SK-N-MC (cell line): ENCODE measurements at regions not wholly inside any gene's neighbourhood (a gene's known extent, or its start where the extent isn't known, plus 50 kb on each side); places are given as distances from the start of the nearest gene placed in this dataset.

ENCODE experiments used
- DNase-seq: peaks from one replicate; pipeline ENCODE4 v3.0.0-alpha.2; 2011; ENCODE audit warnings: low read depth, low spot score
- H3K27ac ChIP-seq: fragments of 200-600 bp; sonication (generic); 2 replicates; pipeline ENCODE4 v1.5.1; 2016; ENCODE audit warnings: mixed run types
- H3K36me3 ChIP-seq: fragments of 200-600 bp; sonication (generic); 2 replicates; pipeline ENCODE4 v1.6.1; 2017; ENCODE audit warnings: antibody characterized with exemption, low read length, mixed read lengths; ENCODE audit not compliant: insufficient read depth
- H3K4me3 ChIP-seq: fragments of 200-600 bp; sonication (generic); 2 replicates; pipeline ENCODE4 v1.5.1; 2016
- H3K9ac ChIP-seq: fragments of 200-600 bp; sonication (generic); 2 replicates; pipeline ENCODE4 v1.8.0; 2017; ENCODE audit warnings: mixed run types, mixed read lengths; ENCODE audit not compliant: insufficient read length
- H3K9me3 ChIP-seq: fragments of 200-600 bp; sonication (generic); 2 replicates; pipeline ENCODE4 v1.6.1; 2017; ENCODE audit warnings: low read depth, mild to moderate bottlenecking, antibody characterized with exemption, low read length, moderate library complexity, mixed read lengths
- EZH2 ChIP-seq: fragments of 200-600 bp; sonication (generic); IDR thresholded peaks from one replicate; pipeline ENCODE4 v1.6.1; 2017; ENCODE audit warnings: antibody characterized with exemption
- FOXP2 ChIP-seq: optimal IDR thresholded peaks from 2 replicates; pipeline ENCODE3; 2011; ENCODE audit warnings: mild to moderate bottlenecking, moderate library complexity; ENCODE audit not compliant: insufficient read depth; ENCODE audit errors: extremely low read length, control extremely low read depth
- POLR2AphosphoS5 ChIP-seq: IDR thresholded peaks from 2 replicates; pipeline ENCODE4 v1.6.1; 2012; ENCODE audit warnings: mild to moderate bottlenecking, low read depth, low read length, borderline replicate concordance

DNA sequence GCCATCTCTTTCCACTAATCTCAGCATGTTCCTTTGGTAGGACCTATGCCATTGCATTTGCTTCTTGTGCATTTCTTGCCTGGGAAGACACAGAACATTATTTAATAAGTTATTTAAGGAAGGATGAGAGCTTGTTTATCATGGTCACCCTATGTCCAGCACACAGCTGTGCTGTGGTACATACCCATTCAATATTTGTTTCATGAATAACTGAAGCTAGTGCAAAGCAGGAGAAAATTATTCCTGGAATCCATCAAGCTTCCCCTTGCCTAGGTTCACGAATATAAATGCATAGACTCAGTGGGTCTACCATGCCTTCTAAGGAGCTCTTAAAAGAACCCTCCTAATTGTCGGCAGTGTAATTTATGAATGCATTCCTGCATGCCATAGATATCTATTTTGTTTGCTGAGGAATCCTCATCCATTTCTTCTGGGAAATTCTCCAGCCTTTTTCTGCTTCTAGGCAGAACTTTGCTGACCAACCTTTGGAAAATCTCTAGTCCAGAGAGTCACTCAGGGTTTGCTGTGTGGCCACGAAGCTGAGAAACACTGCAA, 599.8 kb upstream of the TMEM132C start:
- H3K4me3 ChIP-seq, result no peak overlapping the region
- DNase-seq, result no peak
- no peaks in the 10 kb centered on the region for H3K36me3 ChIP-seq
- H3K9me3 ChIP-seq, result no peaks in the 10 kb centered on the region
- no peak overlapping the region for H3K27ac ChIP-seq
- H3K9ac ChIP-seq, result no peak overlapping the region
- no peak for TF ChIP-seq EZH2
- no peak for TF ChIP-seq POLR2AphosphoS5
- TF ChIP-seq FOXP2, result no peak

DNA sequence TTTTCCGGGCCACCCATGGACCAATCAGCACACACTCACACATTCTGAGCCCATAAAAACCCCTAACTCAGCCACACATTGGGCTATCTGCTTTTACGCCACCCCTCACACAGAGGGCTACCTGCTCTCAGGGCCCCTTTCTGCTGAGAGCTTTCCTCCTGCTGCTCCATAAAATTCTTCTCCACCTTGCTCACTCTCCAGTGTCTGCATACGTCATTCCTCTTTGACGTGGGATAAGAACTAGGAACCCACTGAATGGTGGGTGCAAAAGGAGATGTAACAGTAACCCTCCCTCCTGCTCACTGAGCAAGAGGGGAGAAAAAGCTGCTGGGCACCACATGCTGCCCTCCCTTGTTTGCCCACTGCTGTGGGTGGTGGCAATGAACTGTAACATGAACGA, 596.7 kb upstream of the TMEM132C start:
- Histone ChIP-seq H3K9ac (no peak overlapping the region), H3K9me3 (no peaks in the 10 kb centered on the region), H3K27ac (no peak overlapping the region), H3K4me3 (no peak overlapping the region), H3K36me3 (no peaks in the 10 kb centered on the region)
- DNase-seq, result no peak
- TF ChIP-seq POLR2AphosphoS5 (no peak), FOXP2 (no peak), EZH2 (no peak)

DNA sequence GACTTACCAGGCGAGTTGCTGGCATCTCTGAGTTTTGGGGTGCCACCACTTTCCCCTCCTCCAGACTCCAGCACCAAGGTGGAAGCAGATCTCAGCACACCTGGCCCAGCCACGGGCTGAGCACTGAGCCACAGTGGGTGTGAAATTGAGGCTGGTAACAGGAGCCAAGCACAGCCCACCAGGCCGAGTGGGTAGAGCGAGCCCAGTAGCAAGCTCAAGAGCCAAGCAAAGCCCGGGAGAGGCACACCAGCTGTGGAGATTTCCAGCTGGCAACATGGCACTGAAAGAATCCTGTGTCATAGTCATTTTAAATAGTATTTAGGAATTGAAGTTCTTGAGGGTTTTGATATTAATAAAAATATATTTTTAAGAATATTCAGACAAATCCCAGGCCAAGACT, 596.2 kb upstream of the TMEM132C start:
- Histone ChIP-seq H3K27ac (no peak overlapping the region), H3K36me3 (no peaks in the 10 kb centered on the region), H3K9me3 (no peaks in the 10 kb centered on the region), H3K4me3 (no peak overlapping the region), H3K9ac (no peak overlapping the region)
- TF ChIP-seq POLR2AphosphoS5 (no peak), EZH2 (no peak), FOXP2 (no peak)
- no peak for DNase-seq

DNA sequence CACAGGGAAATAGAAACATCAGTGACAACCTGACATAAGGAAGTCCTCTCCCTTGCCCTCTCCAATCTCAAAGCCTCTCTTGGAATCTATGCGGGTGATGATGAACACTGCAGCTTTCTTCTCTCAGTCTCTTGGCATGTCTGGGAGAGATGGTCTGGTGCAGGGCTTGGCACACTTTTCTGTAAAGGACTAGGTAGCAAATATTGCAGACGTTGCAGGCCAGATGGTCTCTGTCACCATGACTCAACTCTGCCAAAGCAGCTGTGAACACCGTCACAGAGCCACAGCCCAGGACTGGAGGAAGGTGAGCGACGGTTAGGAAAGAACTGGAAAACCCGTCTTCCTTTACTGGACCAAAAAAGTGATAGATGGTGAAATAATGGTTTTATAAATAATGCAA, 591.0 kb upstream of the TMEM132C start:
- TF ChIP-seq EZH2 (no peak), FOXP2 (no peak), POLR2AphosphoS5 (no peak)
- no peak for DNase-seq
- H3K9me3 ChIP-seq, result no peaks in the 10 kb centered on the region

DNA sequence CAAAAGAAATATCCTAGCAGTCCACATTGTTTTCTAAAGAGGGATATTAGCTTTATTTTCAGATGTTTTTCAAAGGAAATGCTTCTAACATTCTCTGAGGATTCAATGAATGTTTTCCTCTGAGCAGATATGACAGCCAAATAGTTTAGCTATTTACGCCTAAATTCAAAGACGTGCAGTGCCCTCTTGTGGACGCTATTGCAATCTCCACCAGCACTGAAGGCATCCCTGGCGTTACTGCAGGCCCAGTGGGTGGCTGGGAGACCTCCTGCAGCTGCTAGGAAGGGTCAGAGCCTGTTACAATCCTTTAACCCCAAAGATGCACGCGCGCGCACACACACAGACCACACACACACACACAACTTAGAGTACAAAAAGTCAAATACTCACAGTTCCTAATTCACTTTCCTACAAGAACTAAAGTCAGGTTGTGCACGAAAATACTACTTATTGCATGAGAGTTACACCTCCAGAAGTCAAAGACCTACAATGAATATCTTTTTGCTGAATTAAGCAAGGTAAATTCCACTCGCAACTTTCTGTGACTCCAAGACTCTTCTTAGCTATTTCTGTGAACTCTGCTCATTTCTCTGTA, 589.3 kb upstream of the TMEM132C start:
- Histone ChIP-seq H3K9me3 (no peaks in the 10 kb centered on the region), H3K9ac (peak overlapping the region; percentile 32), H3K4me3 (no peak overlapping the region), H3K36me3 (no peaks in the 10 kb centered on the region), H3K27ac (peak overlapping the region; percentile 61)
- peak; percentile 44 for DNase-seq
- TF ChIP-seq FOXP2 (peak; percentile 52), POLR2AphosphoS5 (no peak)

More for the DNA sequence above, 591.0 kb upstream of the TMEM132C start:
- Histone ChIP-seq H3K27ac (no peak overlapping the region), H3K4me3 (no peak overlapping the region), H3K36me3 (no peaks in the 10 kb centered on the region), H3K9ac (no peak overlapping the region)

DNA sequence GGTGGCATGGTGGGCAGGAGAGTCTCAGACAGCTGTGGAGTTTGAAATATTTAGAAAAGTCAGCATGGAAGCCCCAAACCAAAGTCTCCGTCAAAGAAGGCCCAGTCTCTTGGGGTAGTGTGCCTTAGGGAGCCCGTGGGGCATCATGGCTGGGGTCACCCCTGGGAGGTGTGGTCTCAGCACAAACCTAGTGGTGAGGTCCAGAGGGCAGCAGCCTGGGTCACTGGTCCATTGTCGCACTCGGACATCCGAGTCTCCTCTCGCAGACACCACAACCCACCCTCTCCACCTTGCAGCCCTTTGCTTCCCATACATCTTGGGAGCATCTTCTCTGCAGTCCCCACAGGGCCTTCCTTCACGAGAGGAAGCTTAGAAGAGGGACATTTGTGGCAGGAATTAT, 588.0 kb upstream of the TMEM132C start:
- no peak for DNase-seq

DNA sequence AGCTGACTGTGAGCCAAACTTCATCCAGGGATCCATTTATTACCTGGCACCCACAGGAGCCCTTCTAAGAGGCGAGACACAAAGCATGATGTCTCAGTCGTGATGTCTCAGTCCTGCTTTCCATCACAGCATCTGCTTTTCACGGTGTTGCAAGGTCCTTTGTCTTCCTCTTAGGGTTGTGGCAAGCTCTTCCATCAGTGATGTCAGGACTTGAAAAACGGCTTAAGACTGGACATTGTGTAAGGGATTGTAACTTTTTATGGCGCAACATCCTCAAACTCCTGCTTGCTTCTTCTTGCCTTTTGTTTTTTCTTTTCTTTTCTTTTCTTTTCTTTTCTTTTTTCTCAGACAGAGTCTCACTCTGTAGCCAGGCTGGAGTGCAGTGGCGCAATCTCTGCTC, 586.5 kb upstream of the TMEM132C start:
- no peaks in the 10 kb centered on the region for H3K36me3 ChIP-seq
- TF ChIP-seq POLR2AphosphoS5, result no peak
- no peak for TF ChIP-seq EZH2
- no peak for TF ChIP-seq FOXP2
- no peak overlapping the region for H3K9ac ChIP-seq
- DNase-seq, result no peak
- H3K4me3 ChIP-seq, result no peak overlapping the region
- H3K9me3 ChIP-seq, result no peaks in the 10 kb centered on the region
- no peak overlapping the region for H3K27ac ChIP-seq

More for the DNA sequence above, 588.0 kb upstream of the TMEM132C start:
- Histone ChIP-seq H3K27ac (no peak overlapping the region), H3K9me3 (no peaks in the 10 kb centered on the region), H3K36me3 (no peaks in the 10 kb centered on the region), H3K4me3 (no peak overlapping the region), H3K9ac (no peak overlapping the region)
- TF ChIP-seq EZH2 (no peak), FOXP2 (no peak), POLR2AphosphoS5 (no peak)

DNA sequence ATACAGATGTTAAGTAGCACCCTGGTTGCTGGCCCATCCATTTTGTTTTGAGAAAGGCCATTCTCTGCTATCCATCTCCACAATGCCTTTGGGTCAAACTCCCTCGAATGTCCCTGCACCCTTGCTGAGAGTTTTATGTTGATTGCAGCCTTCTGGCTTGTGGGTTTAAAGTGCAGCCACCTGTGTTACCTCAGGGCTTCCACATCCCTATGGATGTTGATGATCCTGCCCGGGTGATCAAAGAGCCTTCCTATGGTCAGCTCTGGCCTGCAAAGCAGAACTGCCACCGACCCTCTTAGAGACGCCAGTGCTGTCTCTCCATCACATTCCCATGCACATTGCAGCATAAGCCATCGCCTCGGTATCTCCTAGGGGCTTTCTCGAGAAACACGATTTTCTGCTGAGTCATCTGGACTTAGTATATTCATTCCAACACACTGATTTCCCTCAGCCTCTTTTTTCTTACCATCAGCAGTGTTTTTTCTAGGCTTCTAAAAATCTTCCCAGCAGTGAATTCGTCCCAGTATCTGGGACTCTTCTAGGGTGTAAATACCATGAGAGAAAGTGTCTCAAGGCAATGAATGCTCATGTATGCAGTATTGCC, 585.7 kb upstream of the TMEM132C start:
- H3K4me3 ChIP-seq, result no peak overlapping the region
- no peak overlapping the region for H3K27ac ChIP-seq
- no peak overlapping the region for H3K9ac ChIP-seq
- H3K36me3 ChIP-seq, result no peaks in the 10 kb centered on the region
- no peak for DNase-seq
- TF ChIP-seq POLR2AphosphoS5 (no peak), FOXP2 (no peak), EZH2 (no peak)
- no peaks in the 10 kb centered on the region for H3K9me3 ChIP-seq

DNA sequence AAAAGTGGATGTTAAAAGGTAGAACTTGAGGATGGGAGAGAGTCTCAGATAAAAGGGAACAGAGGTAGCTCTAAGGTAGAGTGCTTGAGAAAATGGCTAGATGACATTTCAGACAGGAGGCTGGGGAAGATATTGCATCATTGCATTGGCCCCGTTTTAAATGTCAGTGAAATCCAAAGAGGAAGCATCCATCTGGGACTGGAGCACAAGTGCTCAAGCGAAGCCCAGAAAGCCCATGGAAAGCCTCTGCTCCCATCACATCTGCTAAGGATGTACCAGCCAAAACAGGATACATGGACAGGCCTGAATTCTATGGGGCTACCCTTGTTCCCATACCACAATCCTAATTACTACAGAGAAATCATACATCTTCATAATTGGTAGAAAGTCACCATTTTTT, 581.5 kb upstream of the TMEM132C start:
- no peak overlapping the region for H3K4me3 ChIP-seq
- H3K27ac ChIP-seq, result no peak overlapping the region
- H3K9me3 ChIP-seq, result no peaks in the 10 kb centered on the region
- DNase-seq, result no peak
- TF ChIP-seq POLR2AphosphoS5 (no peak), FOXP2 (no peak), EZH2 (no peak)
- H3K36me3 ChIP-seq, result no peaks in the 10 kb centered on the region
- H3K9ac ChIP-seq, result no peak overlapping the region
